HepG2 (cell line): ENCODE measurements at regions not wholly inside any gene's neighbourhood (a gene's known extent, or its start where the extent isn't known, plus 50 kb on each side); places are given as distances from the start of the nearest gene placed in this dataset.

Experiments used
- ATAC-seq: fragments of 200-7000 bp; cut with Tn5 transposase; 3 replicates; pipeline ENCODE4 v1.9.1; 2020; ENCODE audit warnings: mild to moderate bottlenecking, moderate library complexity
- BruUV-seq: library from RNA; stranded (reverse); fragments of 400-500 nt; replicated peaks from 2 replicates; lab custom pipeline; 2021; lab: Mats Ljungman, UMichigan
- CTCF ChIA-PET: fragments of 300-600 bp; formaldehyde crosslinking; extraction: SDS; loops from one replicate; lab custom pipeline; 2021; ENCODE audit warnings: low total read pairs, inconsistent platforms, low intra/inter-chr PET ratio; lab: Yijun Ruan, JAX
- POLR2A ChIA-PET: fragments of 350-600 bp; sonication (Branson Sonifier 250); formaldehyde crosslinking; loops from one replicate; lab custom pipeline; 2020; ENCODE audit warnings: antibody characterized with exemption, inconsistent platforms; lab: Yijun Ruan, JAX
- DNase-seq: peaks from one replicate; pipeline ENCODE4 v3.0.0-alpha.2; 2015; ENCODE audit warnings: low spot score
- FAIRE-seq: peaks from 3 replicates; lab custom pipeline; 2011; peaks lifted over from hg19 to GRCh38; lab: Jason Lieb, UNC
- H2AFZ ChIP-seq: one replicate; pipeline ENCODE4 v1.6.1; 2011; ENCODE audit warnings: low read length, inconsistent platforms
- H3K27ac ChIP-seq: fragments of 300-600 bp; 3 replicates; pipeline ENCODE4 v1.8.0; 2011; ENCODE audit warnings: mixed run types, mild to moderate bottlenecking, mixed read lengths, low read length, inconsistent platforms; ENCODE audit not compliant: insufficient read depth; ENCODE audit errors: extremely low read length
- H3K27me3 ChIP-seq, 2 experiments: fragments of 200-600 bp in 1 of 2; 2 replicates in 1 of 2; 3 replicates in 1 of 2; pipeline versions ENCODE4 v1.6.0 to v1.8.0; 2011; ENCODE audit warnings: low read length in 2 of 2, mild to moderate bottlenecking in 2 of 2, moderate library complexity in 2 of 2, inconsistent platforms in 1 of 2; ENCODE audit not compliant: insufficient read depth in 2 of 2, control insufficient read depth in 1 of 2
- H3K36me3 ChIP-seq, 2 experiments: fragments of 200-600 bp in 1 of 2; replicated peaks in 1 of 2; 2 replicates in 1 of 2; 3 replicates in 1 of 2; pipeline versions ENCODE4 v1.5.1 to v1.8.0; 2011; ENCODE audit warnings: low read length in 2 of 2, inconsistent platforms in 1 of 2; ENCODE audit not compliant: insufficient read depth in 2 of 2, control insufficient read depth in 1 of 2
- H3K4me1 ChIP-seq: 2 replicates; pipeline ENCODE4 v1.5.1; 2012; ENCODE audit warnings: low read length, inconsistent platforms; ENCODE audit not compliant: insufficient read depth
- H3K4me2 ChIP-seq: 2 replicates; pipeline ENCODE4 v1.6.0; 2011; ENCODE audit warnings: low read depth, low read length, inconsistent platforms
- H3K4me3 ChIP-seq, 3 experiments: fragments of 200-600 bp in 1 of 3; sonication (generic), shearing (Covaris generic) in 1 of 3; replicated peaks in 1 of 3; 2 replicates each; pipeline ENCODE4 v1.5.1; 2011 to 2016; ENCODE audit warnings: low read length in 3 of 3, inconsistent platforms in 2 of 3, low read depth in 2 of 3, mild to moderate bottlenecking in 2 of 3, control low read depth in 1 of 3, mixed read lengths in 1 of 3; ENCODE audit not compliant: insufficient read depth in 1 of 3
- H3K79me2 ChIP-seq: one replicate; pipeline ENCODE4 v1.6.1; 2011; ENCODE audit warnings: low read length, inconsistent platforms; ENCODE audit not compliant: insufficient read depth
- H3K9ac ChIP-seq: 2 replicates; pipeline ENCODE4 v1.6.0; 2011; ENCODE audit warnings: mild to moderate bottlenecking, low read depth, low read length, inconsistent platforms; ENCODE audit not compliant: insufficient read depth
- H3K9me3 ChIP-seq: 2 replicates; pipeline ENCODE4 v1.5.1; 2012; ENCODE audit warnings: mild to moderate bottlenecking, low read length
- H4K20me1 ChIP-seq: 2 replicates; pipeline ENCODE4 v1.6.0; 2011; ENCODE audit warnings: inconsistent platforms, mild to moderate bottlenecking, low read length, moderate library complexity; ENCODE audit not compliant: insufficient read depth
- CBFB ChIP-seq: sonication (generic); formaldehyde crosslinking; IDR thresholded peaks from 2 replicates; pipeline ENCODE4 v1.4.0; 2020; ENCODE audit warnings: missing genetic modification reagents
- CREM ChIP-seq, 2 experiments: sonication (generic) in 1 of 2; formaldehyde crosslinking in 1 of 2; IDR thresholded peaks; 2 replicates each; pipeline versions ENCODE4 v1.4.0 to v1.6.1; 2016 to 2020; ENCODE audit warnings: antibody characterized with exemption in 1 of 2, mild to moderate bottlenecking in 1 of 2, missing genetic modification reagents in 1 of 2
- HOMEZ ChIP-seq: IDR thresholded peaks from 2 replicates; pipeline ENCODE4 v1.6.1; 2016; ENCODE audit warnings: low read depth
- IRX3 ChIP-seq: sonication (generic); formaldehyde crosslinking; IDR thresholded peaks from 2 replicates; pipeline ENCODE4 v1.8.1; 2023; ENCODE audit warnings: mild to moderate bottlenecking, low read depth, missing genetic modification reagents, borderline replicate concordance
- NFE2L2 ChIP-seq: fragments of 150-350 bp; IDR thresholded peaks from 2 replicates; pipeline ENCODE4 v1.6.1; 2014; ENCODE audit warnings: low read length
- POLR2AphosphoS2 ChIP-seq: IDR thresholded peaks from 2 replicates; pipeline ENCODE4 v1.6.1; 2011; ENCODE audit warnings: low read depth, low read length, improper control_type of control experiment
- PRMT3 ChIP-seq: sonication (generic); formaldehyde crosslinking; IDR thresholded peaks from 2 replicates; pipeline ENCODE4 v1.8.1; 2022; ENCODE audit warnings: low read depth, mild to moderate bottlenecking, moderate library complexity, missing genetic modification reagents, borderline replicate concordance
- SNRNP70 ChIP-seq: fragments of 200-400 bp; formaldehyde crosslinking; IDR thresholded peaks from 2 replicates; pipeline ENCODE4 v1.6.1; 2017; ENCODE audit warnings: mild to moderate bottlenecking, low read depth, low read length, moderate library complexity
- THYN1 ChIP-seq: sonication (generic); formaldehyde crosslinking; IDR thresholded peaks from 2 replicates; pipeline ENCODE4 v1.8.1; 2023; ENCODE audit warnings: low read depth, mild to moderate bottlenecking, moderate library complexity, missing genetic modification reagents, borderline replicate concordance
- TMF1 ChIP-seq: sonication (generic); formaldehyde crosslinking; IDR thresholded peaks from 2 replicates; pipeline ENCODE4 v1.8.1; 2022; ENCODE audit warnings: low read depth, missing genetic modification reagents
- TOPORS ChIP-seq: sonication (generic); formaldehyde crosslinking; IDR thresholded peaks from 2 replicates; pipeline ENCODE4 v1.8.0; 2023; ENCODE audit warnings: mild to moderate bottlenecking, missing genetic modification reagents
- ZBTB1 ChIP-seq: sonication (generic); formaldehyde crosslinking; IDR thresholded peaks from 2 replicates; pipeline ENCODE4 v1.4.0; 2020; ENCODE audit warnings: missing genetic modification reagents, borderline replicate concordance
- ZNF253 ChIP-seq: sonication (generic); formaldehyde crosslinking; IDR thresholded peaks from 2 replicates; pipeline ENCODE4 v1.8.0; 2022; ENCODE audit warnings: mild to moderate bottlenecking, missing genetic modification reagents, borderline replicate concordance
- ZNF414 ChIP-seq: sonication (generic); formaldehyde crosslinking; IDR thresholded peaks from 2 replicates; pipeline ENCODE4 v1.5.0; 2020; ENCODE audit warnings: missing genetic modification reagents
- ZNF576 ChIP-seq: sonication (generic); formaldehyde crosslinking; IDR thresholded peaks from 2 replicates; pipeline ENCODE4 v1.4.0; 2020; ENCODE audit warnings: mild to moderate bottlenecking, missing genetic modification reagents
- ZNF740 ChIP-seq: sonication (generic); formaldehyde crosslinking; IDR thresholded peaks from 2 replicates; pipeline ENCODE4 v1.4.0; 2020; ENCODE audit warnings: missing genetic modification reagents
- WGBS: methylation state at CpG from one replicate; pipeline ENCODE4 v1.1.6; 2017; ENCODE audit warnings: low lambda C conversion rate; 5-methylcytosine and 5-hydroxymethylcytosine counted together
- in situ Hi-C: cut with HindIII; loops from 2 replicates; pipeline ENCODE4 v1.10.0; 2017; ENCODE audit warnings: low pct_unique_long_range_greater_than_20kb; ENCODE audit not compliant: extremely low pct_ligation_motif_present
- intact Hi-C: fragments of 100-400 bp; cut with micrococcal nuclease; formaldehyde crosslinking; loops from one replicate; pipeline ENCODE4 v1.10.0; 2022; ENCODE audit not compliant: unreplicated experiment

GRCh38 chr5:91477408-91477807 lies 94.3 kb upstream of the ARRDC3 start:
- ChIA-PET CTCF (no interaction called here), POLR2A (no interaction called here)
- no peaks in the 10 kb centered on the region for H3K9me3 ChIP-seq
- H3K27ac ChIP-seq = no peak overlapping the region
- no peak overlapping the region for H3K9ac ChIP-seq
- H3K4me2 ChIP-seq = no peak overlapping the region
- H3K4me1 ChIP-seq = no peaks in the 10 kb centered on the region
- BruUV-seq = no TSS peak
- no peak for ATAC-seq
- in situ Hi-C loops (no loop called here), intact Hi-C loops (no loop called here)
- H2AFZ ChIP-seq = no peak overlapping the region
- no peak overlapping the region for H3K4me3 ChIP-seq
- no peak for DNase-seq
- H4K20me1 ChIP-seq = no peaks in the 10 kb centered on the region
- H3K79me2 ChIP-seq = no peaks in the 10 kb centered on the region
- no peaks in the 10 kb centered on the region for H3K36me3 ChIP-seq
- H3K27me3 ChIP-seq = no peaks in the 10 kb centered on the region
- WGBS = 0% methylated on average over 3 of the region's 3 CpGs
- TF ChIP-seq IRX3 (CRISPR knock-in tag) = no peak
- no peak for TF ChIP-seq PRMT3 (CRISPR knock-in tag)
- no peak for TF ChIP-seq CREM (IDR thresholded peaks at IDR 0.05)
- TF ChIP-seq CREM (CRISPR knock-in tag; IDR thresholded peaks at IDR 0.05) = no peak
- TF ChIP-seq ZNF414 (CRISPR knock-in tag) = no peak
- no peak for TF ChIP-seq SNRNP70
- TF ChIP-seq ZBTB1 (CRISPR knock-in tag) = no peak
- TF ChIP-seq POLR2AphosphoS2 = no peak
- no peak for TF ChIP-seq ZNF740
- FAIRE-seq = no peak

- WGBS = 0% methylated on average over 1 of the region's 1 CpG
- TF ChIP-seq NFE2L2 (no peak), TOPORS (CRISPR knock-in tag) (no peak), ZNF253 (CRISPR knock-in tag) (no peak), HOMEZ (CRISPR knock-in tag) (no peak), TMF1 (CRISPR knock-in tag) (no peak), CBFB (CRISPR knock-in tag) (no peak), THYN1 (no peak), ZNF576 (CRISPR knock-in tag) (no peak)
Measured at GRCh38 chr5:91474201-91474600, 91.1 kb upstream of the ARRDC3 start.

More at GRCh38 chr5:91474201-91474600, 91.1 kb upstream of the ARRDC3 start:
- H3K27ac ChIP-seq = no peak overlapping the region
- ATAC-seq (no peak), DNase-seq (no peak), FAIRE-seq (no peak)
- no peak overlapping the region for H2AFZ ChIP-seq
- ChIA-PET POLR2A (no interaction called here), CTCF (no interaction called here)
- H3K9me3 ChIP-seq = no peaks in the 10 kb centered on the region
- no peaks in the 10 kb centered on the region for H3K79me2 ChIP-seq
- H3K4me1 ChIP-seq = no peaks in the 10 kb centered on the region
- H3K27me3 ChIP-seq = no peaks in the 10 kb centered on the region
- intact Hi-C loops = no loop called here
- BruUV-seq = no TSS peak
- in situ Hi-C loops = no loop called here
- no peaks in the 10 kb centered on the region for H4K20me1 ChIP-seq
- H3K9ac ChIP-seq = no peak overlapping the region
- no peak overlapping the region for H3K4me3 ChIP-seq
- no peak overlapping the region for H3K4me2 ChIP-seq
- H3K36me3 ChIP-seq = no peaks in the 10 kb centered on the region
